Mucosa of descending colon (tissue), 3 donors: ENCODE measurements at regions not wholly inside any gene's neighbourhood (a gene's known extent, or its start where the extent isn't known, plus 50 kb on each side); places are given as distances from the start of the nearest gene placed in this dataset.
A peak's percentile ranks its signal among the peaks of the same experiment; 100 is the strongest.
"Not testable (repeated sequence)": the region's sequence is repeated elsewhere in the genome, so short reads cannot be mapped to it uniquely, and the experiment has no call there.

Experiments used
- ATAC-seq: fragments of 200-7000 bp; cut with Tn5 transposase; one replicate; pipeline ENCODE4 v1.9.1; 2020; ENCODE audit warnings: mild to moderate bottlenecking, moderate library complexity
- DNase-seq, 3 donors: peaks; one replicate each; pipeline ENCODE4 v3.0.0-alpha.2; 2020
- H3K36me3 ChIP-seq: fragments of 200-600 bp; one replicate; pipeline ENCODE4 v1.8.0; 2021; ENCODE audit warnings: low read depth, mild to moderate bottlenecking
- H3K4me1 ChIP-seq: fragments of 200-600 bp; one replicate; pipeline ENCODE4 v1.8.0; 2021; ENCODE audit warnings: low read depth, mild to moderate bottlenecking
- H3K4me3 ChIP-seq: fragments of 200-600 bp; one replicate; pipeline ENCODE4 v1.8.0; 2021; ENCODE audit warnings: mild to moderate bottlenecking
- H3K9me3 ChIP-seq: fragments of 200-600 bp; one replicate; pipeline ENCODE4 v1.8.0; 2021; ENCODE audit warnings: mild to moderate bottlenecking
- CTCF ChIP-seq: fragments of 200-600 bp; IDR thresholded peaks from one replicate; pipeline ENCODE4 v1.8.0; 2022; ENCODE audit warnings: antibody characterized with exemption, mild to moderate bottlenecking
- intact Hi-C, 2 donors: fragments of 100-400 bp; cut with DNase I in 1 of 2; cut with micrococcal nuclease in 1 of 2; formaldehyde crosslinking; loops; one replicate each; pipeline versions ENCODE4 v1.11.0 to v1.11.1; 2022; cut with DNase I, micrococcal nuclease
- donor health status: DM: no; HTN: no; CAD: no; lungs with moderate emphysema.
- donor health status: DM: no; HTN: no; CAD: no.
- donor health status: DM: no; HTN: yes; CAD: no.

DNA sequence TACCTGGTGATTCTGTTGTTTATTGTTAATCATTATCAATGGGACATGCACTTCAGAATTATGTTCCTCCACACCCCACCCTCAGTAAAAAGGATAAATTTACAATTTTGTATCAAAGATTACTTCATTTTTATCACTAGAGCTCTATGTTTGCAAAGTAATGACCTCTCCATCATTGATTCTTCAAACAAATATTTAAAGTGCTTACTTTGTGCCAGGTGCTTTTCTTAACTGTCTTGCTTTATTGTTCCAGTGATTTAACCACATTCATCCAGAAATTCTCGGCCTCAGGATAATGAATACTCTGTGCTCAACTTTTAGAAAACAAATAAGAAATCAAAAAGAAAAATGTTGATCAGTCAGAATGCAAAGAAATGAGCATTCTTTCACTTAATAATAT is 144.9 kb upstream of the FOXP2 start:
- intact Hi-C loops = no loop called here
- no peak overlapping the region for H3K4me3 ChIP-seq
- DNase-seq (no peak), ATAC-seq (no peak)
- no peak for TF ChIP-seq CTCF
- H3K4me1 ChIP-seq = peaks cover 3% of the 10 kb centered on the region
- H3K36me3 ChIP-seq = no peaks in the 10 kb centered on the region
- no peaks in the 10 kb centered on the region for H3K9me3 ChIP-seq

- intact Hi-C loops, H3K4me3 ChIP-seq, H3K9me3 ChIP-seq, ATAC-seq, H3K36me3 ChIP-seq, H3K4me1 ChIP-seq, DNase-seq: not testable (repeated sequence)
Observed at GRCh38 chr7:114267550-114267949, 147.1 kb upstream of the FOXP2 start.

DNA sequence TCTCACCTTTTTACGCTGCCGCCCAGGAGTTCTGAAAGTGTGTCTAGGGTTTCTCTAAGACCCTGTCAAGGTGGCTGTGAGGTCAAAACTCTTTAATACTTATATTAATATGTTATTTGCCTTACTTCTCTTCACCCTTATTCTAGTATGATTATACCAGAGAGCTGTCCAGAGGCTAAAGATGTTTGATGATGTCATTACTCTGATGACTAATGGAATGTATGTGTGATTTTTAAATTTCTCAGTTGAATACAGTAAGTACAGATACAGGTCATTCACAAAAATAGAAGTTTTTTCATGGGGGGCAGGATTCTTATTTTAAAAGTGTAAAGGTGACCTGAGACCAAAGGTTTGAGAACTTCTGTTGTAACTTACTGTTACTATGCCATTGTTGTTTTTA is 150.6 kb upstream of the FOXP2 start:
- Histone ChIP-seq H3K4me3 (no peak overlapping the region), H3K9me3 (no peaks in the 10 kb centered on the region), H3K4me1 (no peaks in the 10 kb centered on the region), H3K36me3 (no peaks in the 10 kb centered on the region)
- no peak for ATAC-seq
- intact Hi-C loops = no loop called here
- no peak for TF ChIP-seq CTCF
- DNase-seq = no peak

DNA sequence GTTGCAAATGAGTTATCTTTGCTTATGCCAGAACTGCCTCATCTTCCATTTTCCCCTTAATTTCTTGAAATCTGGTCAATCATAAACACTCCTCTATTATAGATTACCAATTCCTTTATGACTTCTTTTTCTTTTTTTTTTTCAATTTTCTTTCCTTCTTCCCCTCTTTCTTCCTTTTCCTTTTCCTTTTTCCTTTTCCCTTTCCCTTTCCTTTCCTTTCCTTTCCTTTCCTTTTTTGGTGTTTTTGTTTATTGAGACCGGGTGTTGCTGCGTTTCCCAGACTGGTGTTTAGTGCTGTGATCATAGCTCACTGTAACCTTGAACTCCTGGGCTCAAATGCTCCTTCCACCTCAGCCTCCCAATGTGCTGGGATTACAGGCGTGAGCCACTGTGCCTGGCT is 151.4 kb upstream of the FOXP2 start:
- no peaks in the 10 kb centered on the region for H3K4me1 ChIP-seq
- no peak overlapping the region for H3K4me3 ChIP-seq
- intact Hi-C loops = no loop called here
- DNase-seq (no peak), ATAC-seq (no peak)
- H3K36me3 ChIP-seq = no peaks in the 10 kb centered on the region
- no peaks in the 10 kb centered on the region for H3K9me3 ChIP-seq
- TF ChIP-seq CTCF = no peak

GRCh38 chr7:114255404-114255841 is 159.2 kb upstream of the FOXP2 start:
- H3K36me3 ChIP-seq = no peaks in the 10 kb centered on the region
- intact Hi-C loops = no loop called here
- H3K4me1 ChIP-seq = peaks cover 4% of the 10 kb centered on the region
- DNase-seq (peak; percentile 73 to 84 (median 79)), ATAC-seq (peak; percentile 97)
- no peak overlapping the region for H3K4me3 ChIP-seq
- no peak for TF ChIP-seq CTCF
- H3K9me3 ChIP-seq = no peaks in the 10 kb centered on the region

GRCh38 chr7:114243646-114244045 is 171.0 kb upstream of the FOXP2 start:
- intact Hi-C loops = no loop called here
- Histone ChIP-seq H3K9me3 (no peaks in the 10 kb centered on the region), H3K36me3 (no peaks in the 10 kb centered on the region), H3K4me1 (peaks cover 4% of the 10 kb centered on the region), H3K4me3 (no peak overlapping the region)
- no peak for ATAC-seq
- DNase-seq = no peak
- TF ChIP-seq CTCF = no peak
